ENCODE measurements at regions not wholly inside any gene's neighbourhood (a gene's known extent, or its start where the extent isn't known, plus 50 kb on each side); places are given as distances from the start of the nearest gene placed in this dataset.

DNA sequence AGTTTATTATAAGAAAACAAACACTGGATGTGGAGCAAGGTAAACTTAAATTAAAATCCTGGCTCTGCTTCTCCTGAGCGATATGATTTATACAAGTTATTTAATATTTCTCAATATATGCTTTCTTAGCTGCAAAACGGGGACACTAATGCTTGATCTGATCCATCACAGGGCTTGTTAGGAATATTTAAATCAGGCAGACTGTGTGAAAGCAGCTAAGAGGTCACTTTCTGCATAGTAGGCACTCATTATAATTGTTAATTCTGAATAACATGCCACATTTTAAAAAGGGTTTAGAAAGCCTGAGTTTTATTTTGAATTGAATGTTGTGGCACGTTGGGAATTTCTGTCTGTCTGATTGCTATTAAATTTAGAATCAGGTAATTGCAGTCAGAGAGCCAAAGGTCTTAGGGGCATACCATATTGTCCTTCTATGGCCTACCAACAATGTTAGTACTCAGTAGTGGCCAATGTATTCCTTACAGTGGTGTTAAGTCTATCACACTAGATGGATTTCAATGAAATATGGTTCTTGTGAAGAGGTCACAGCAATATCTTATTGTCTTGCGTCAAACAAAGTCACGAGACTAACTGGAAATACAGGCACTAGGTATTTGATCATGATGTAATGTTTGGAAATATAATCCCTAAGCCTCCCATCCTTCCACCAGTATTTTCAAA, 890.0 kb upstream of the CDH8 start:
- no peaks in the 10 kb centered on the region for H3K4me1 ChIP-seq (ENCODE audit: control insufficient read depth, insufficient read depth, low read length)
- no peaks in the 10 kb centered on the region for H3K27me3 ChIP-seq (ENCODE audit: control insufficient read depth, insufficient read depth)
- ATAC-seq = no peak
- H3K4me3 ChIP-seq (ENCODE audit: low read length) = no peak overlapping the region
- DNase-seq = no peak
- no peak overlapping the region for H3K27ac ChIP-seq (ENCODE audit: low read length)
- H3K9me3 ChIP-seq (ENCODE audit: control insufficient read depth, low read length) = no peaks in the 10 kb centered on the region
- WGBS = 77% methylated on average over 5 of the region's 5 CpGs
- intact Hi-C loops (cut with DNase I) = no loop called here

DNA sequence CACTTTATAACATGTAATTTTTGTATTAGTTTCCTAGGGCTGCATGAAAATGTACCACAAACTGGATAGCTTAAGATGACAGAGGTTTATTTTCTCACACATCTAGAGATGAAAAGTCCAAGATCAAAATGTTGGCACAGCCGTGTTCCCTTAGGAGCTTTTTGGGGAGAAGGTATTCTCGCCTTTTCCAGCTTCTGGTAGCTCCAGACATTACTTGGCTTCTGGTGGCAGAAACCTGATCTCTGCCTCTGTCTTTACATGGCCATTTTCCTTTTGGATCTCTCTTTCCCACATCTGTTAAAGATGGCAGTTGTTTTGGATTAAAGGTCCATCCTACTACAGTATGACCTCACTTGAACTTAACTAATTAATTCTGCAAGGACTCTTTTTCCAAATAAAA, 885.7 kb upstream of the CDH8 start:
- intact Hi-C loops (cut with DNase I) = no loop called here
- ATAC-seq (no peak), DNase-seq (no peak)
- no peak overlapping the region for H3K4me3 ChIP-seq (ENCODE audit: low read length)
- WGBS = 83% methylated on average over 2 of the region's 2 CpGs
- no peaks in the 10 kb centered on the region for H3K9me3 ChIP-seq (ENCODE audit: control insufficient read depth, low read length)
- H3K27ac ChIP-seq (ENCODE audit: low read length) = no peak overlapping the region
- no peaks in the 10 kb centered on the region for H3K27me3 ChIP-seq (ENCODE audit: control insufficient read depth, insufficient read depth)
- H3K4me1 ChIP-seq (ENCODE audit: control insufficient read depth, insufficient read depth, low read length) = no peaks in the 10 kb centered on the region

DNA sequence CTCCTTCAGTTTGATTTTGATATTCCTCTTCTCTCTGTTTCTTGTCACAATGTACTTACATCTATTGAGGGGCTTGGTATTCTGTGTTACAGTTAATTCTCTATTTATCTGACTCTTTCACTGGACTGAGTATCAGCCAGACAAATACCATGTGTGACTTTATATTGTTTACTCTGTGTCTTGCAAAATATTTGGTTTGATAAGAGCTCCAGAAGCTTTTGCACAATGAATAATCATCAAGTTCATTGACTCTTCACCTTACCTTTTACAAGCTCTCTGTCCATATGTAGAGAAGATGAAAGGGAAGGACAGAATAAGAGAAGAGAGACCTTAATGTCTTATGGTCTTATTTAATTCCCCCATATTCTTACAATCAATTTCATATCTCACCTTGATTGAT, 877.7 kb upstream of the CDH8 start:
- DNase-seq (no peak), ATAC-seq (no peak)
- intact Hi-C loops (cut with DNase I) = no loop called here
- no peak overlapping the region for H3K27ac ChIP-seq (ENCODE audit: low read length)
- H3K4me3 ChIP-seq (ENCODE audit: low read length) = no peak overlapping the region
- H3K9me3 ChIP-seq (ENCODE audit: control insufficient read depth, low read length) = no peaks in the 10 kb centered on the region
- H3K27me3 ChIP-seq (ENCODE audit: control insufficient read depth, insufficient read depth) = no peaks in the 10 kb centered on the region
- H3K4me1 ChIP-seq (ENCODE audit: control insufficient read depth, insufficient read depth, low read length) = no peaks in the 10 kb centered on the region

DNA sequence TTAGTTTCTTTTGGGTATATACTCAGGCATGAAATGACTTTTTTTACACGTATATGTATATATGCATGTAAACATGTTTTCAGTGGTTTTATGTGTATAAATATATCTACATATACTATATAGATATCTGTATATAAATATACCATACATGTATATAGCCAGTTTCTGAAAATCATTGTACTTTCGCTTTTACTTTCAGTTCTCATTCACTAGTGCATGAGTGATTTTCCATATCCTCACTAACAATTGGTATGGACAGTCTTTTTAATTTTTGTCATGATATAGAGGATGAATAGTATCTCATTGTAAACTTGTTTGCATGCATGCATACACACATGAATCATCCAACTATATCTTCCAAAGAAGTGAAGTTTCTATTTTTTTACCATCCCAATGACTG, 877.1 kb upstream of the CDH8 start:
- no peak for ATAC-seq
- no peak overlapping the region for H3K4me3 ChIP-seq (ENCODE audit: low read length)
- DNase-seq = no peak
- H3K27me3 ChIP-seq (ENCODE audit: control insufficient read depth, insufficient read depth) = no peaks in the 10 kb centered on the region
- H3K4me1 ChIP-seq (ENCODE audit: control insufficient read depth, insufficient read depth, low read length) = no peaks in the 10 kb centered on the region
- H3K27ac ChIP-seq (ENCODE audit: low read length) = no peak overlapping the region
- H3K9me3 ChIP-seq (ENCODE audit: control insufficient read depth, low read length) = no peaks in the 10 kb centered on the region
- intact Hi-C loops (cut with DNase I) = no loop called here
- 91% methylated on average over 2 of the region's 2 CpGs for WGBS

DNA sequence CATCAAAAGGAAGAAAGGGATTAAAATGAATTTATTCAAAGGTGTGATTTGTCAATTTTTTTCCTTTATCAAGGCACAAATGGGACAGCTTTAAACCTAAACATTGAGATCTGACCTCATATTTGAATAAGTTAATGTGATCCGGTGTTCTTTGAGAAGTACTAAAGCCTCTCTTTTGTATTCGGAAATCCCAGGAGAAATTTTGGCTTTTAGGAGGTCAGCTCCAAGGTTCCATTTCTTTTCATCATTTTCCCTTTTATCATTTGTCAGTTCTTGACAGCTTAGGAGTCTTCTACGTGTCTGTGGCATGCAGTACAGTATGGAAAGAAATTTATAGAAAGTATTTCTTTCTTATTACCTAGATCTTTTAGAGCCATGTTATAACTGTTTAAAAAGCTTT, 873.4 kb upstream of the CDH8 start:
- Histone ChIP-seq H3K9me3 (ENCODE audit: control insufficient read depth, low read length) (no peaks in the 10 kb centered on the region), H3K27ac (ENCODE audit: low read length) (no peak overlapping the region), H3K4me3 (ENCODE audit: low read length) (no peak overlapping the region), H3K4me1 (ENCODE audit: control insufficient read depth, insufficient read depth, low read length) (no peaks in the 10 kb centered on the region), H3K27me3 (ENCODE audit: control insufficient read depth, insufficient read depth) (no peaks in the 10 kb centered on the region)
- no peak for DNase-seq
- no peak for ATAC-seq
- 66% methylated on average over 3 of the region's 3 CpGs for WGBS
- intact Hi-C loops (cut with DNase I) = no loop called here

DNA sequence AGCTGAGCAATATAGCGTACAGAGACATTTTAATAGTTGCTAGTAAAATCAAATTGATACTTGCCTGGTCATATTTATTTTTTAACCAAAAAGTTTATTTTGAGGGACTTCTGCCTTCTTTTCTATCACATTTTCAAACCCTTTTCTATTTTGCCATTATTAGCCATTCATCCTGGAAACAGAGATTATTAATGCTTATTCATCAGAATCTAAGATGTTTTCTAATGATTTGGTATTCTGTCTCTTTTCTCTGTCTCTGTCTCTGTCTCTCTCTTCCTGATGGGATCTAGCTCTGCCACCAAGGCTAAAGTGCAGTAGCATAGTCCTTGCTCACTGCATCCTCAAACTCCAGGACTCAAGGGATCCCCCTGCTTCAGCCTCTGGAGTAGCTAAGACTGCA, 871.3 kb upstream of the CDH8 start:
- WGBS = 99% methylated on average over 1 of the region's 1 CpG
- H3K4me3 ChIP-seq (ENCODE audit: low read length) = no peak overlapping the region
- no peaks in the 10 kb centered on the region for H3K27me3 ChIP-seq (ENCODE audit: control insufficient read depth, insufficient read depth)
- no peak for DNase-seq
- H3K4me1 ChIP-seq (ENCODE audit: control insufficient read depth, insufficient read depth, low read length) = no peaks in the 10 kb centered on the region
- no peak overlapping the region for H3K27ac ChIP-seq (ENCODE audit: low read length)
- intact Hi-C loops (cut with DNase I) = no loop called here
- no peaks in the 10 kb centered on the region for H3K9me3 ChIP-seq (ENCODE audit: control insufficient read depth, low read length)
- ATAC-seq = no peak

DNA sequence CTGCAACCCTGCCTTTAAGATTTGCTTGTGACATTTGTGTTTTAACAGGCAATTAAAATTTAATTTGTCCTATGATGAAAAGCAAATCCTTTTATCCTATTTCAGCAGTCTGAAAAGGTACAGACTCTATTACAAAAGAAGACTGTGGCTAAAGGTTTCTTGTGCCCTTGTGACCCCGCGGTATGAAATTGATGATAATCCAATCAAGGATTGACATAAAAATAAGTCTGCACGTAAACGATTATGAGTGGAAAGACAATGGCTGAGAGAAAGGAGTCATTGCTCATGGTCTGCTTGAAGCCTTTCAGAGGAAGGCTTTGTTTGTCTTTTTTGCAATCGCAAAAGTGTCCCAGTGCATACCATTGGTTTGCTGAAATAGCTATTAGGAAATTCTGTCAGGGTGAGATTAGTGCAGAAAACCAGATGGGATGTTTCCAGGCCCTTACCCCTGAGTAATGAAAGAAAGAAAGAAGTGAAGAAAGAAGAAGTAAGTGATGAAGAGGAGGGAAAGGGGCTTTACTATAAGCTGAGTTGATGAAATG, 867.8 kb upstream of the CDH8 start:
- DNase-seq (no peak), ATAC-seq (no peak)
- Histone ChIP-seq H3K27me3 (ENCODE audit: control insufficient read depth, insufficient read depth) (no peaks in the 10 kb centered on the region), H3K4me3 (ENCODE audit: low read length) (no peak overlapping the region), H3K4me1 (ENCODE audit: control insufficient read depth, insufficient read depth, low read length) (no peaks in the 10 kb centered on the region), H3K9me3 (ENCODE audit: control insufficient read depth, low read length) (no peaks in the 10 kb centered on the region), H3K27ac (ENCODE audit: low read length) (no peak overlapping the region)
- WGBS = 62% methylated on average over 5 of the region's 5 CpGs
- intact Hi-C loops (cut with DNase I) = no loop called here

DNA sequence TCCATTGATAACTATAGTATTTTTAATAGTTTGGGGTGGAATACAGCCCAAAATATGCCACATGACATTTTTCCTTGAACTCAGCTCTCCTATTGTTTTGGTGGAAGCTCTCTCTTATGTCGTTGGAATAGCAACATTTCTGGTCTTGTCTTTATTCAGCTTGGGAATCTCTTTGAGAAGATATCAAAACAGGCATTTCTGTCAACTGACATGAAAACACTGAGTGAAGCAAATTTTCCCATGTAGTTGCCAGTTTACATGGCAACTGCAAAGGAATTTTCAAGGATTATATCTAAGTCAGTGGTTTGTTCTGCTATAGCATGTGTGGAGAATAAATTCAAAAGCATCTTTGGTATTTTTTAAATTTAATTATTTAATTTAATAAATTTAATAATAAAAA, 863.5 kb upstream of the CDH8 start:
- no peak overlapping the region for H3K27ac ChIP-seq (ENCODE audit: low read length)
- DNase-seq (no peak), ATAC-seq (no peak)
- H3K4me1 ChIP-seq (ENCODE audit: control insufficient read depth, insufficient read depth, low read length) = no peaks in the 10 kb centered on the region
- H3K27me3 ChIP-seq (ENCODE audit: control insufficient read depth, insufficient read depth) = no peaks in the 10 kb centered on the region
- WGBS = 65% methylated on average over 1 of the region's 1 CpG
- no peak overlapping the region for H3K4me3 ChIP-seq (ENCODE audit: low read length)
- H3K9me3 ChIP-seq (ENCODE audit: control insufficient read depth, low read length) = no peaks in the 10 kb centered on the region
- intact Hi-C loops (cut with DNase I) = no loop called here

DNA sequence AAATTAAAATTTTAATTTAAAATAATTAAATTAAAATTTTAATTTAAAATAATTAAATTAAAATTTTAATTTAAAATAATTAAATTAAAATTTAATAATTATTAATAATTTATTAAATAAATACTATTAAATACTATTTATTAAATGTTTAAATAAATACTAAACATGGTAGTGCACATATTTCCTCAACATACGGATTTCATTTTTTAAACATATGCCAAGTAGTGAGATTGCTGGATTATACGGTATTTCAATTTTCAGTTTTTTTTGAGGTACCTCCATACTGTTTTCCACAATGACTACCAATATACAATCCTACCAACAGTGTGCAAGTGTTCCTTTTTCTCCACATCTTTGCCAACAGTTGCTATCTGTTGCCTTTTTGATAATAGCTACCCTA, 852.9 kb upstream of the CDH8 start:
- no peaks in the 10 kb centered on the region for H3K4me1 ChIP-seq (ENCODE audit: control insufficient read depth, insufficient read depth, low read length)
- intact Hi-C loops (cut with DNase I) = no loop called here

DNA sequence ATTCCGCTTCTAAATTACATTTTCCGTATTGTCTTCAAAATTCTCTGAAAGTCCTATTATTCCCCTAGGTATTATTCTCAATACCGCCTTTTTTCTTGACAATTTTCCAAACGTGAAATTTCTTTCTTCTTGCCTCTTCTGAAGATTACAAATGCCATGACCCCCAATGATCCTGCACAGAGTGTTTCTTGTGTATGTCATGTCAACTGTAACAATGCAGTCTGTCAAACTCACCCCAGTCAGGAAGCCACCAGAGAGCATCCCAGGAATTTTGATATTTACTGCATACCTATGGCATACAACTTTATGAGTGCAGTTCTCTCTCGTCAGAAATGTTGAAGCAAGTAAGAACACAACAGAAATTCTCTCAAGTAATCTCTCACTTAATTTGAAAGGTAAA, 847.3 kb upstream of the CDH8 start:
- Histone ChIP-seq H3K4me3 (ENCODE audit: low read length) (no peak overlapping the region), H3K9me3 (ENCODE audit: control insufficient read depth, low read length) (no peaks in the 10 kb centered on the region), H3K27me3 (ENCODE audit: control insufficient read depth, insufficient read depth) (no peaks in the 10 kb centered on the region), H3K27ac (ENCODE audit: low read length) (no peak overlapping the region), H3K4me1 (ENCODE audit: control insufficient read depth, insufficient read depth, low read length) (no peaks in the 10 kb centered on the region)
- 51% methylated on average over 5 of the region's 5 CpGs for WGBS
- DNase-seq (no peak), ATAC-seq (no peak)
- intact Hi-C loops (cut with DNase I) = no loop called here

More for the DNA sequence above, 852.9 kb upstream of the CDH8 start:
- no peaks in the 10 kb centered on the region for H3K27me3 ChIP-seq (ENCODE audit: control insufficient read depth, insufficient read depth)
- ATAC-seq = no peak
- 97% methylated on average over 2 of the region's 2 CpGs for WGBS
- no peak overlapping the region for H3K27ac ChIP-seq (ENCODE audit: low read length)
- DNase-seq = no peak
- H3K4me3 ChIP-seq (ENCODE audit: low read length) = no peak overlapping the region
- H3K9me3 ChIP-seq (ENCODE audit: control insufficient read depth, low read length) = no peaks in the 10 kb centered on the region

DNA sequence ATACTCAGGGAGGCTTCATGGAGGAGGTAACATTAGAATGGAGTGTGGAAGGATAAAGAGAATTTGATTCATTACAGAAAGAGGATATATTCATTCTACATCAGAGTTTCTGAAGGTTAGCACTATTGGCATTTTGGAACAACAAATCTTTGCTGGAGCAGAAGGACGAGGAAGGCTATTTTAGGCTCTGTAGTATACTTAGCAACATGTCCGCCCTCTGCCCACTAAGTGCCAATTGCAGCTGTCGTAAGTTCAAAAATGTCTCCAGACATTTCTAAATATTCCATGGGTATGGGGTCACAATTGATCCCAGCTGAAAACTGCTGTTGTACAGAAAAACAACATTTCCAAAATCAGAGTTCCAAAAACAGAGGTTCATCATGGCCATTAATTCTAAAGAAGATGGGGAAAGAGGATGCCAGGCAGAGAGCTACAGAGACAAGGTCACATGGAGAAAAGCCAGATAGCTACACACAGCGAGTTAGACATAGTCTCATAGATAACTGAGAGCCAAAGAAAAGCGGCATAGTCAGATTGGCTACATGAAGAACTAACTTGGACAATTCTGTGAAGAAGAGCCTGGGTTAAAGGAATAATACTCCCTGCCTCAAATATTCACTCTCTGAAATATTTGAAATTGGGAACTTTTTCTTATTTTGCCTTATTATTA, 846.4 kb upstream of the CDH8 start:
- ATAC-seq = no peak
- no peak overlapping the region for H3K27ac ChIP-seq (ENCODE audit: low read length)

More for the DNA sequence above, 846.4 kb upstream of the CDH8 start:
- no peak for DNase-seq
- H3K4me3 ChIP-seq (ENCODE audit: low read length) = no peak overlapping the region
- H3K9me3 ChIP-seq (ENCODE audit: control insufficient read depth, low read length) = no peaks in the 10 kb centered on the region
- 43% methylated on average over 5 of the region's 5 CpGs for WGBS
- H3K4me1 ChIP-seq (ENCODE audit: control insufficient read depth, insufficient read depth, low read length) = no peaks in the 10 kb centered on the region
- intact Hi-C loops (cut with DNase I) = no loop called here
- H3K27me3 ChIP-seq (ENCODE audit: control insufficient read depth, insufficient read depth) = no peaks in the 10 kb centered on the region

Measured in right cardiac atrium (tissue), 5 donors.